GM12872 (cell line): ENCODE measurements at regions not wholly inside any gene's neighbourhood (a gene's known extent, or its start where the extent isn't known, plus 50 kb on each side); places are given as distances from the start of the nearest gene placed in this dataset.
A peak's percentile ranks its signal among the peaks of the same experiment; 100 is the strongest.

Source experiments
- TF ChIP-seq, protein P1 (sequence below): IDR thresholded peaks from 3 replicates; pipeline ENCODE4 v1.5.1; 2011; ENCODE audit warnings: low read depth, mild to moderate bottlenecking, low read length, moderate library complexity; ENCODE audit not compliant: insufficient read depth

DNA sequence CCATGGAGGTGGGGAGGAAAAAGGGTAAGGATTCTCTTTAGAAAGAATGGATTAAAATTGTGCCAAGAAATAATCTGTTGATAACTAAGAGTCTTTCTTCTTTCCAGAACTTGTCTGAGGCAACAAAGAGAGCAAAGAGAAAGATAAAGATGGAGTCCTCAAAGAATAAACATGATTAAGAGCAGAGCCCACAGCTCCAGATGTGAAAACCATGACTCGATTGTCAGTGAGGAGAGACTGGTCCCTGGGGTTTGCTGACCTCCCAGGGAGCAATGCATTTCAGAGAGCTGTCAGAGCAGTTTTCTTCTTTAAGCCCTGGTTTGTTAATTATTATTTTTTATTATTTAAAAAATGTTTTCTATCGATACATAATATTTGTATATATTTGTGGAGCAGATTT lies 74.6 kb downstream of the TMEM100 start:
- TF ChIP-seq, protein P1, sequence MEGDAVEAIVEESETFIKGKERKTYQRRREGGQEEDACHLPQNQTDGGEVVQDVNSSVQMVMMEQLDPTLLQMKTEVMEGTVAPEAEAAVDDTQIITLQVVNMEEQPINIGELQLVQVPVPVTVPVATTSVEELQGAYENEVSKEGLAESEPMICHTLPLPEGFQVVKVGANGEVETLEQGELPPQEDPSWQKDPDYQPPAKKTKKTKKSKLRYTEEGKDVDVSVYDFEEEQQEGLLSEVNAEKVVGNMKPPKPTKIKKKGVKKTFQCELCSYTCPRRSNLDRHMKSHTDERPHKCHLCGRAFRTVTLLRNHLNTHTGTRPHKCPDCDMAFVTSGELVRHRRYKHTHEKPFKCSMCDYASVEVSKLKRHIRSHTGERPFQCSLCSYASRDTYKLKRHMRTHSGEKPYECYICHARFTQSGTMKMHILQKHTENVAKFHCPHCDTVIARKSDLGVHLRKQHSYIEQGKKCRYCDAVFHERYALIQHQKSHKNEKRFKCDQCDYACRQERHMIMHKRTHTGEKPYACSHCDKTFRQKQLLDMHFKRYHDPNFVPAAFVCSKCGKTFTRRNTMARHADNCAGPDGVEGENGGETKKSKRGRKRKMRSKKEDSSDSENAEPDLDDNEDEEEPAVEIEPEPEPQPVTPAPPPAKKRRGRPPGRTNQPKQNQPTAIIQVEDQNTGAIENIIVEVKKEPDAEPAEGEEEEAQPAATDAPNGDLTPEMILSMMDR: no peak

DNA sequence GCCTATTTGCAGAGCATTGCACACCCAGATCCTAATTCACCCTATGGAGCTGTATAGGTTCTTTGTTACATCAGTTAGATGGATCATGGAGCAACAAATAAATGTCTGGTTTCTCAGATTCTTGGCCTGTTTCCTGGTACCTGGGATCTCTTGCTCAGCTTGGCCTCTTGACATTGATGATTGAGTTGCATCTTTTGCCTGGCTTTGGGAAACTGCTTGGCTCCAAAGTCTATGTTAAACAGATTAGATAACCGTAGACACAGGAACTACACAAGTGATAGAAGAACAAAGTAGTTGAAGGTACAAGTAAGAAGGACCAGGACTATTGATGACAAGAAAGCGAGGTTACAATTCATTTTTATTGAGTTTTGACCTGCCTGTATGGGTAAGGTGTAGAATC lies 77.3 kb downstream of the TMEM100 start:
- TF ChIP-seq, protein P1: no peak

- TF ChIP-seq, protein P1: no peak
Measured at GRCh38 chr17:55644346-55644745, 78.3 kb downstream of the TMEM100 start.

- TF ChIP-seq, protein P1: no peak
Measured at GRCh38 chr17:55642741-55643140, 79.9 kb downstream of the TMEM100 start.

DNA sequence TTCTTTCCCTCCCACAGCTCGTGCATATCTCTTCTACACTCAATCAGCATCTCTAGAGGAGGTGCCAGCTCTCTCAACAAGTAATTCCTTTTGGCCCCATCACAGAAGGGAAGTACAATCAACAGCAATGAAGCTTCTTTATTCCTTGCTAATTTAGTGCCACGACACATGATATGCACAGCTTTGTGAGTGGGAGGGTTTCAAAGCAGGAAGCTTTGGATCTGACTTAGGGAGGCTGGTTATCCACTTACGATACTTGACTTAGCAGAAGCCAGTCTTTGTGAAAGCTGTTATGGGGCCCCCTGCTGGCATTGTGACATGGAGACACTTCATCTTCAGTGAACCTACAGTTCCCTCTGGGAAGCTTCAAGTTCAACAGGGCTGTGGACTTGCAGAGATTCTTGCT lies 81.0 kb downstream of the TMEM100 start:
- TF ChIP-seq, protein P1: peak; percentile 80

GRCh38 chr17:55639096-55639495 lies 83.6 kb downstream of the TMEM100 start:
- TF ChIP-seq, protein P1: no peak

DNA sequence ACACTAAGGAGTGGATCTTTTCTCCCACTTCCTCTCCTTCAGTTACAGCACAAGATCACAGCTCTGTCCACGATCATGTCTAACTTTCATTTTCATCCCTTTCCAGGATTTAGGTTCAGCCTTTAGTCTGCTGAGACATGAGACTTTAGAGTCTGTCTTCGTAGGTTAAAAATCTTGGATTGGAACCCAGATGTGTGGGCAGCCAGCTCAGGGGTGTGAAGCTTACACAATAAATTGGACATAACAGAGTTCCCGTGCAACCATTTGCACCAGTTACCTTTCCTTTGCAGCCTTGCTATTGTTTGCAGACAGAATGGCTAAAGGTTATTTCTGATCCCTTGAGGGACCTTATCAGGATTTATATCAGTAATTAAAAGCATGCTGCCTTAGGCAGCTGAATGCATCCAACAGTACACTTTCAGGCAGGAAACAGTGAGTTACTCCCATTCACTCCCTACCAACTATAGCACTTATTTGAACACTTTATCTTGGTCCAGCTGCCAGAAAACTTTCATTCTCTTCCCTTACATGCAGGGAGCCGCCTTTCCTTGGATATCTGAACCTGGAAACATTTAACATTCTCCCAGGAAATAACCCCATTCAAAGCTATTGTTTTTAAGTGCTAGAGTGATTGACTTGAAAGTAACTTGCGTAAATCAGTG lies 87.3 kb downstream of the TMEM100 start:
- TF ChIP-seq, protein P1: no peak

DNA sequence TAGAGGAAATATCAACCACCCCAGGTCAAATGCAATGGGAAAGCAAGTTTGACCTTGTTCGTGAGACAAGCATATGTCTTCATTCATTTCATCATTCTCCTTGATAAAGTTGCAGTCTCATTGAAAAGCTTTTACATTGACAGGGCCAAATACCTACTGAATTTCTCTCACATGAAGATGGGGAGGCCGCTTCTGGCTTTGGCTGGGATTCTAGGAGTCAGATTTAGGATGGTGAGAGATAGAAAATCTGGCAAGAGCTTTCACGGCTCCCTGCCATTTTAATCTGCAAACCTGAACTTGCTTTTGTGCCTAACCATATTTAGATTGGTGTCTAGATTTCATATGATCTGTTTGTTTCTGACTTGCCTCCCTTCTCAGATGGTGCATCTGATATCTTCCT lies 88.0 kb downstream of the TMEM100 start:
- TF ChIP-seq, protein P1: no peak
